AG09309 (cell line): ENCODE measurements at regions not wholly inside any gene's neighbourhood (a gene's known extent, or its start where the extent isn't known, plus 50 kb on each side); places are given as distances from the start of the nearest gene placed in this dataset.

ENCODE experiments used
- DNase-seq: peaks from one replicate; pipeline ENCODE4 v3.0.0-alpha.2; 2010; ENCODE audit warnings: low read depth
- H3K4me3 ChIP-seq: 2 replicates; pipeline ENCODE4 v1.5.1; 2011; ENCODE audit warnings: mild to moderate bottlenecking, low read depth, low read length, moderate library complexity; ENCODE audit not compliant: control insufficient read depth
- CTCF ChIP-seq: IDR thresholded peaks from 2 replicates; pipeline ENCODE4 v1.5.1; 2011; ENCODE audit warnings: mild to moderate bottlenecking, low read depth, low read length, inconsistent platforms; ENCODE audit not compliant: insufficient read depth, control insufficient read depth; ENCODE audit errors: missing control alignments

- TF ChIP-seq CTCF = no peak
Measured at GRCh38 chr10:51004776-51005175, 69.5 kb upstream of the PRKG1 start.

GRCh38 chr10:51005551-51005950 lies 68.7 kb upstream of the PRKG1 start:
- no peak overlapping the region for H3K4me3 ChIP-seq
- TF ChIP-seq CTCF = no peak
- DNase-seq = no peak

More at GRCh38 chr10:51004776-51005175, 69.5 kb upstream of the PRKG1 start:
- no peak for DNase-seq
- H3K4me3 ChIP-seq = no peak overlapping the region

GRCh38 chr10:51006686-51007085 lies 67.6 kb upstream of the PRKG1 start:
- H3K4me3 ChIP-seq = no peak overlapping the region
- TF ChIP-seq CTCF = no peak
- DNase-seq = no peak

GRCh38 chr10:51007781-51008180 lies 66.5 kb upstream of the PRKG1 start:
- no peak for DNase-seq
- no peak for TF ChIP-seq CTCF
- no peak overlapping the region for H3K4me3 ChIP-seq

GRCh38 chr10:51008346-51008745 lies 65.9 kb upstream of the PRKG1 start:
- H3K4me3 ChIP-seq = no peak overlapping the region
- TF ChIP-seq CTCF = no peak
- no peak for DNase-seq

- H3K4me3 ChIP-seq = no peak overlapping the region
- peak; percentile 75 for TF ChIP-seq CTCF
- no peak for DNase-seq
Measured at GRCh38 chr10:51010977-51011376, 63.3 kb upstream of the PRKG1 start.

- no peak for DNase-seq
- H3K4me3 ChIP-seq = no peak overlapping the region
- no peak for TF ChIP-seq CTCF
Measured at GRCh38 chr10:51012073-51012472, 62.2 kb upstream of the PRKG1 start.
